ENCODE measurements at regions not wholly inside any gene's neighbourhood (a gene's known extent, or its start where the extent isn't known, plus 50 kb on each side); places are given as distances from the start of the nearest gene placed in this dataset.

DNA sequence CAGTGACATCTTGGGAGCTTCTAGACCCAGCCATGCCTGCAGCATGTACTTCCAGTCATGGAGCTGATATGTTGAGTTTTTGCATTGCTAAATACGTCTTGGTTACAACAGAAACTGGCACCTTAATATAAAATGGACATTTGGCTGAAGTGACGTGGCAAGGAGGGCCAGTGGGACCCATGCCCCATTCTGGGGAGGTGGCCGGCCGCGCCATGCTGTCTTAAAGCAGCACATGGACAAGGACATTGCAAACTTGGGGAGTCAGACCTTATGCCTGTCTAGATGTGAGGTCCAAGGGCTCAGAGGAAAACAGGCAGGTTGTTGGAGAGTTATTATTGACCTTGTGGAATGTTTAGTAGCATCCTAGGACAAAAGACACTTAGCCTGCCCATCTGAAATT, 588.0 kb upstream of the CDH4 start:
- H4K5ac ChIP-seq (ENCODE audit: insufficient read length, low read depth, low read length): no peak overlapping the region
- H3K9me3 ChIP-seq (ENCODE audit: insufficient read depth in 2 of 2, low read depth in 1 of 2, low read length in 1 of 2): no peaks in the 10 kb centered on the region
- no peaks in the 10 kb centered on the region for H3K79me1 ChIP-seq (ENCODE audit: low read depth, low read length)
- WGBS, 2 experiments (ENCODE audit: extremely low coverage in 1 of 2, insufficient coverage in 1 of 2, insufficient read length in 1 of 2, insufficient replicate concordance in 2 of 2, low coverage in 1 of 2, low lambda C conversion rate in 2 of 2, missing lambda C conversion rate in 1 of 2): 96% methylated on average over 5 of the region's 5 CpGs; no CpG with 5 or more reads in 1 of the 2 experiments
- H3K23ac ChIP-seq (ENCODE audit: insufficient read length): no peak overlapping the region
- H2BK120ac ChIP-seq (replicated peaks; ENCODE audit: low read depth, low read length): no peak overlapping the region
- no peak overlapping the region for H3K9ac ChIP-seq (replicated peaks in 1 of 4; ENCODE audit: extremely low read depth in 1 of 4, low read depth in 3 of 4, low read length in 3 of 4)
- DNase-seq (ENCODE audit: low read depth in 1 of 2, low spot score in 2 of 2): no peak
- H3K4ac ChIP-seq (replicated peaks; ENCODE audit: insufficient read length, low read depth, low read length): no peak overlapping the region
- H4K91ac ChIP-seq (replicated peaks; ENCODE audit: insufficient read length, low read length): no peak overlapping the region
- H3K18ac ChIP-seq (ENCODE audit: extremely low read depth, low read length): no peak overlapping the region
- H3K23me2 ChIP-seq (ENCODE audit: low read depth, low read length): no peaks in the 10 kb centered on the region
- no peak overlapping the region for H3K56ac ChIP-seq (replicated peaks; ENCODE audit: insufficient read length, low read depth, low read length)
- H4K20me1 ChIP-seq (replicated peaks in 1 of 2; ENCODE audit: control insufficient read depth in 1 of 2, insufficient read depth in 2 of 2, low read length in 2 of 2): no peaks in the 10 kb centered on the region
- TF ChIP-seq JUND (IDR thresholded peaks at IDR 0.05; ENCODE audit: low read length): no peak
- no peak for TF ChIP-seq CBX5 (IDR thresholded peaks at IDR 0.05; ENCODE audit: low read depth, low read length)
- TF ChIP-seq SP1 (IDR thresholded peaks at IDR 0.05; ENCODE audit: low read depth, low read length): no peak
- TF ChIP-seq TBP (IDR thresholded peaks at IDR 0.05; ENCODE audit: low read depth, low read length): no peak
- no peak for TF ChIP-seq TAF7 (optimal IDR thresholded peaks at IDR 0.05; ENCODE audit: borderline replicate concordance, low read depth, low read length)
- TF ChIP-seq, protein P1, sequence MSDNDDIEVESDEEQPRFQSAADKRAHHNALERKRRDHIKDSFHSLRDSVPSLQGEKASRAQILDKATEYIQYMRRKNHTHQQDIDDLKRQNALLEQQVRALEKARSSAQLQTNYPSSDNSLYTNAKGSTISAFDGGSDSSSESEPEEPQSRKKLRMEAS (IDR thresholded peaks at IDR 0.05): no peak
- no peak overlapping the region for H3K27ac ChIP-seq (ENCODE audit: low read depth, low read length)
- ChIA-PET CTCF (ENCODE audit: partially characterized antibody) (interaction anchor here (1.3 kb wide), 1 partner anchor 9 kb away, joined by 5 read pairs; no protein-coding TSS in a partner anchor), POLR2A (ENCODE audit: partially characterized antibody) (no interaction called here)
- H2BK20ac ChIP-seq (ENCODE audit: low read length): no peak overlapping the region
- H3K79me2 ChIP-seq (ENCODE audit: control insufficient read depth in 1 of 2, insufficient read depth in 2 of 2, low read length in 2 of 2): no peaks in the 10 kb centered on the region
- H2BK5ac ChIP-seq (ENCODE audit: low read depth, low read length): no peak overlapping the region
- H2AK5ac ChIP-seq (ENCODE audit: low read depth, low read length): no peak overlapping the region; the same call in 1 of the 2 replicates
- H4K8ac ChIP-seq (ENCODE audit: extremely low read depth, insufficient read depth, low read length): no peak overlapping the region
- no peak overlapping the region for H3K4me2 ChIP-seq (ENCODE audit: insufficient read depth in 1 of 2, low read depth in 2 of 2, low read length in 2 of 2)
- no peak overlapping the region for H3K4me3 ChIP-seq (ENCODE audit: extremely low read depth in 1 of 4, insufficient read depth in 2 of 4, low read depth in 3 of 4, low read length in 4 of 4)
- H2BK15ac ChIP-seq (ENCODE audit: low read length): no peak overlapping the region
- peaks cover 0 to 4% (median 1%) of the 10 kb centered on the region in 4 experiments; a peak in 2 of 7 replicates for H3K4me1 ChIP-seq (replicated peaks in 1 of 4; ENCODE audit: control insufficient read depth in 3 of 4, insufficient read depth in 4 of 4, low read length in 3 of 4)
- no peaks in the 10 kb centered on the region for H3K36me3 ChIP-seq (ENCODE audit: control insufficient read depth in 2 of 4, insufficient read depth in 4 of 4, low read length in 3 of 4)
- no peak overlapping the region for H2BK12ac ChIP-seq (ENCODE audit: low read depth, low read length)
- H3K14ac ChIP-seq (ENCODE audit: insufficient read length): no peak overlapping the region
- FAIRE-seq: no peak
- H2AFZ ChIP-seq (ENCODE audit: low read length): no peak overlapping the region
- H3K27me3 ChIP-seq (replicated peaks in 1 of 4; ENCODE audit: control insufficient read depth in 3 of 4, extremely low read depth in 1 of 4, insufficient read depth in 3 of 4, low read length in 3 of 4): no peaks in the 10 kb centered on the region; a peak in 1 of 7 replicates

Data from H1 (cell line).